ENCODE measurements at regions not wholly inside any gene's neighbourhood (a gene's known extent, or its start where the extent isn't known, plus 50 kb on each side); places are given as distances from the start of the nearest gene placed in this dataset.

DNA sequence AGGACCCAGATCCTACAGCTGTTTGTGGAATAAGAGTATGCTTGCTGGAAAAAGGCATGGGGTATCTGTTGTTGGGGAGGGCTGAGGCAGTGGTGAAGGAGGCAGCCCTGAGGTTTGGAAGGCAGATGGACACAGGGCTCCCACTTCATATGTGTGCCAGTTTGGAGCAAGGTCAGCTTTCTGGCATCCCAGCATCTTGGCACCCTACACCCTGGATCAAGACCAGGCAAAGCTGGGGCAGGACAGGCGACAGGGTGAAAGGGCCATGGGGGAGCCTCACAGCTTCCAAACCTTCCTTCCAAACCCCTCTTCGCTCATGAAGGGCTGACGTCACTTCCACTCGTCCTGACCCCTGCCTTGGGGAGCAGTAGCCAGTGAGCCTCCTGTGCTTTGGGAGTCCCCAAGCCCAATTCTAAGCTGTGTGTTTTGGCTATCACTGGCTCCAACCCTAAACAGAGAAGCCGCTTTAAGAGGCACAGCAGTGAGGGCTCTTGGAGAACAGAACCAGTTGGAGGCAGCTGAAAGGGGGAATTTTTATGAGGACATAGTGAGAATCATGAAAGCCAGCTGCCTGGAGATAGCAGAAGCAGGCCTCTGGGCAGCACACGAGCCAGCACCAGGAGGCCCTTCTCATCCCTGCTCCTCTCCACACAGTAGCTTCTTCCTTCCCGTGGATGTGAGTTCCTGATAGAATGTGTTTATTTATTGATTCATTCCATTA is 448.6 kb upstream of the CDH4 start:
- FAIRE-seq (no peak), DNase-seq (no peak)
- intact Hi-C loops (cut with DNase I), result no loop called here
- H3K36me3 ChIP-seq (ENCODE audit: control insufficient read depth in 2 of 3, insufficient read depth in 3 of 3, low read length in 3 of 3), result no peaks in the 10 kb centered on the region
- no peak overlapping the region for H3K4me3 ChIP-seq (ENCODE audit: low read length in 3 of 3)
- no peaks in the 10 kb centered on the region for H3K27me3 ChIP-seq (ENCODE audit: control insufficient read depth, insufficient read depth, low read length)
- no peaks in the 10 kb centered on the region for H3K4me1 ChIP-seq (ENCODE audit: control insufficient read depth in 2 of 3, insufficient read depth in 2 of 3, low read depth in 1 of 3, low read length in 3 of 3)
- H3K9ac ChIP-seq (ENCODE audit: low read length in 3 of 3), result no peak overlapping the region
- no peak overlapping the region for H3K27ac ChIP-seq (ENCODE audit: low read depth in 2 of 2, low read length in 2 of 2)
- TF ChIP-seq, protein P1, sequence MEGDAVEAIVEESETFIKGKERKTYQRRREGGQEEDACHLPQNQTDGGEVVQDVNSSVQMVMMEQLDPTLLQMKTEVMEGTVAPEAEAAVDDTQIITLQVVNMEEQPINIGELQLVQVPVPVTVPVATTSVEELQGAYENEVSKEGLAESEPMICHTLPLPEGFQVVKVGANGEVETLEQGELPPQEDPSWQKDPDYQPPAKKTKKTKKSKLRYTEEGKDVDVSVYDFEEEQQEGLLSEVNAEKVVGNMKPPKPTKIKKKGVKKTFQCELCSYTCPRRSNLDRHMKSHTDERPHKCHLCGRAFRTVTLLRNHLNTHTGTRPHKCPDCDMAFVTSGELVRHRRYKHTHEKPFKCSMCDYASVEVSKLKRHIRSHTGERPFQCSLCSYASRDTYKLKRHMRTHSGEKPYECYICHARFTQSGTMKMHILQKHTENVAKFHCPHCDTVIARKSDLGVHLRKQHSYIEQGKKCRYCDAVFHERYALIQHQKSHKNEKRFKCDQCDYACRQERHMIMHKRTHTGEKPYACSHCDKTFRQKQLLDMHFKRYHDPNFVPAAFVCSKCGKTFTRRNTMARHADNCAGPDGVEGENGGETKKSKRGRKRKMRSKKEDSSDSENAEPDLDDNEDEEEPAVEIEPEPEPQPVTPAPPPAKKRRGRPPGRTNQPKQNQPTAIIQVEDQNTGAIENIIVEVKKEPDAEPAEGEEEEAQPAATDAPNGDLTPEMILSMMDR (IDR thresholded peaks at IDR 0.05; ENCODE audit: borderline replicate concordance, extremely low read depth, insufficient read depth), result no peak
- H3K9me3 ChIP-seq (ENCODE audit: control insufficient read depth in 2 of 3, insufficient read depth in 1 of 3, low read length in 3 of 3), result peaks cover 0 to 4% (median 0%) of the 10 kb centered on the region in 3 donors

DNA sequence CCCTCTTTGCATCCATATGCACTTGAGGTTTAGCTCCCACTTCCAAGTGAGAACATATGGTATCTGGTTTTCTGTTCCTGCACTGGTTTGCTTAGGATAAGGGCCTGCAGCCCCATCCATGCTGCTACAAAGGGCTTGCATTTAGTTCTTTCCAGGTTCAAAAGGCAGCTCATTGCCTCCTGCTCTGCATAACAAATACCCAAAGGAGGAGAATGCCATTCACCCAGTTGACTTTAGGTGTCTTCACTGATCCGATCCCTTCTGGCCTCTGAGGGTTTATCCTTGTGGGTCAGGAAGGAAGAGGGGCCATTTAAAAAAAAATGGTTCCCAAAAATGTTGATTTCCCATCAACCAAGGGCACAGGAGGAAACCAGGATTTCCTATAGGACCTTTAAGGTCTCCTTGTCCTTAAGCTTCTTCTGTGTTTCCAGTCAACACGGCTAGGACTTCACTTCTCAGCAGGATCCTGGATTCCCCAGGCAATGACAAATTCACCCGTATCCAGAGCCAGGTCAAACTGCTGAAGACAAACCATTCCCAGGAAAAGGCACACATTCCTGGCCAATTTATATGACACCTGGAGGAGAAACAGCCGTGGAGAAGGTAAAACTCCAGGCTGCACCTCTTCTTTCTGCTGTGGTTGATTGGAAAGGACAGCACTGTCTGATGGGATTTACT is 447.7 kb upstream of the CDH4 start:
- no peak overlapping the region for H3K9ac ChIP-seq (ENCODE audit: low read length in 3 of 3)
- DNase-seq (no peak), FAIRE-seq (no peak)
- intact Hi-C loops (cut with DNase I), result no loop called here
- TF ChIP-seq, protein P1 (IDR thresholded peaks at IDR 0.05; ENCODE audit: borderline replicate concordance, extremely low read depth, insufficient read depth), result no peak
- no peaks in the 10 kb centered on the region for H3K36me3 ChIP-seq (ENCODE audit: control insufficient read depth in 2 of 3, insufficient read depth in 3 of 3, low read length in 3 of 3)
- H3K4me1 ChIP-seq (ENCODE audit: control insufficient read depth in 2 of 3, insufficient read depth in 2 of 3, low read depth in 1 of 3, low read length in 3 of 3), result no peaks in the 10 kb centered on the region
- H3K4me3 ChIP-seq (ENCODE audit: low read length in 3 of 3), result no peak overlapping the region
- peaks cover 0 to 4% (median 0%) of the 10 kb centered on the region in 3 donors for H3K9me3 ChIP-seq (ENCODE audit: control insufficient read depth in 2 of 3, insufficient read depth in 1 of 3, low read length in 3 of 3)
- H3K27ac ChIP-seq (ENCODE audit: low read depth in 2 of 2, low read length in 2 of 2), result no peak overlapping the region
- H3K27me3 ChIP-seq (ENCODE audit: control insufficient read depth, insufficient read depth, low read length), result no peaks in the 10 kb centered on the region

DNA sequence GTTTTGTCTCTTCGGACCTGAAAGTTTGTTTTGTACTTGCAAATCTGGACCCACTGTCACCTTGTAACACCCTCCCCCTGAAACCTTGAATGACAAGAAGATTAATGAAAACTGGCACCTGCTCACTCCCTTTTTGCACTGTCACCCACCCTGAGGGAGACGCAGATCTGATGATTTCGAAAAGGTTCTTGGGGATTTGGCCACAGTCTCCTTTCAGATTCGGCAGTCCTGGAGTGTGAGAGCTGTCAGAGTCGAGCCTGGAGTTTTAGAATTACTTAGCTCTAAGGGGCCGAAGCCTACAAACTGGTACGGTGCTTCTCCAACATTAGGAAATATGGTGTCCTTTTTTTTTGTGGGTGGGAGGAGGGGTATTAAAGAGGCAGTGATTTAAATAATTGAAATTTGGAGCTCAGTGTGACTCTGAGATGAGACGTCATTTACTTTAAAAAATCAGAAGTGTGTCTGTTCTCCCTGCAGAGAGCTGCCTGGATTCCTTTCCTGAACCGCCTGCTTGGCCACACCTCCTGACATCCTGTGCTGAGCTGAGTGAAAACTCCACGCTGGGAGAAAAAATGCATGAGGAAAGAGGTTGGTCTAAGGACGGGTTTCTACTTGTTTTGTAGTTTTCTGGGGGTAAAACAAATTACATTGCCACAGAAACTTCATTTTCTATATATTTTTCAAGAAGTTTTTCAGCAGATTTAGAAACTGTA is 447.0 kb upstream of the CDH4 start:
- TF ChIP-seq, protein P1 (IDR thresholded peaks at IDR 0.05; ENCODE audit: borderline replicate concordance, extremely low read depth, insufficient read depth), result no peak
- H3K27ac ChIP-seq (ENCODE audit: low read depth in 2 of 2, low read length in 2 of 2), result no peak overlapping the region
- no peak overlapping the region for H3K9ac ChIP-seq (ENCODE audit: low read length in 3 of 3)
- DNase-seq, result no peak
- no peak overlapping the region for H3K4me3 ChIP-seq (ENCODE audit: low read length in 3 of 3)
- H3K9me3 ChIP-seq (ENCODE audit: control insufficient read depth in 2 of 3, insufficient read depth in 1 of 3, low read length in 3 of 3), result peaks cover 0 to 2% (median 0%) of the 10 kb centered on the region in 3 donors
- FAIRE-seq, result no peak
- no peaks in the 10 kb centered on the region for H3K27me3 ChIP-seq (ENCODE audit: control insufficient read depth, insufficient read depth, low read length)
- H3K36me3 ChIP-seq (ENCODE audit: control insufficient read depth in 2 of 3, insufficient read depth in 3 of 3, low read length in 3 of 3), result no peaks in the 10 kb centered on the region
- H3K4me1 ChIP-seq (ENCODE audit: control insufficient read depth in 2 of 3, insufficient read depth in 2 of 3, low read depth in 1 of 3, low read length in 3 of 3), result no peaks in the 10 kb centered on the region
- intact Hi-C loops (cut with DNase I), result no loop called here

All from kidney (tissue), 13 donors.